GM18870 (cell line): ENCODE measurements at regions not wholly inside any gene's neighbourhood (a gene's known extent, or its start where the extent isn't known, plus 50 kb on each side); places are given as distances from the start of the nearest gene placed in this dataset.
"Not testable (repeated sequence)": the region's sequence is repeated elsewhere in the genome, so short reads cannot be mapped to it uniquely, and the experiment has no call there.

ENCODE experiments used
- ATAC-seq: cut with Tn5 transposase; IDR thresholded peaks from one replicate; pipeline ENCODE4 v1.9.1; 2021; ENCODE audit warnings: moderate library complexity; ENCODE audit not compliant: unreplicated experiment

GRCh38 chr13:73815796-73816195, 318.4 kb downstream of the KLF12 start:
- no peak for ATAC-seq

- ATAC-seq: no peak
Observed at GRCh38 chr13:73810647-73811046, 323.6 kb downstream of the KLF12 start.

- no peak for ATAC-seq
Observed at GRCh38 chr13:73809561-73809960, 324.6 kb downstream of the KLF12 start.

GRCh38 chr13:73808318-73808717, 325.9 kb downstream of the KLF12 start:
- ATAC-seq: no peak

GRCh38 chr13:73805326-73805958, 328.8 kb downstream of the KLF12 start:
- not testable (repeated sequence) for ATAC-seq

- no peak for ATAC-seq
Observed at GRCh38 chr13:73803997-73804396, 330.2 kb downstream of the KLF12 start.

GRCh38 chr13:73800011-73800410, 334.2 kb downstream of the KLF12 start:
- no peak for ATAC-seq

- no peak for ATAC-seq
Observed at GRCh38 chr13:73794755-73795154, 339.4 kb downstream of the KLF12 start.

GRCh38 chr13:73793361-73793760, 340.8 kb downstream of the KLF12 start:
- no peak for ATAC-seq

- ATAC-seq: no peak
Observed at GRCh38 chr13:73792796-73793195, 341.4 kb downstream of the KLF12 start.

- ATAC-seq: no peak
Observed at GRCh38 chr13:73782450-73783449, 351.5 kb downstream of the KLF12 start.

- ATAC-seq: no peak
Observed at GRCh38 chr13:73781384-73781783, 352.8 kb downstream of the KLF12 start.

- no peak for ATAC-seq
Observed at GRCh38 chr13:73779881-73780280, 354.3 kb downstream of the KLF12 start.

- no peak for ATAC-seq
Observed at GRCh38 chr13:73778242-73778864, 355.9 kb downstream of the KLF12 start.

GRCh38 chr13:73777134-73777533, 357.1 kb downstream of the KLF12 start:
- ATAC-seq: no peak

- no peak for ATAC-seq
Observed at GRCh38 chr13:73776151-73776785, 357.9 kb downstream of the KLF12 start.

GRCh38 chr13:73773168-73773549, 361.0 kb downstream of the KLF12 start:
- ATAC-seq: no peak

- no peak for ATAC-seq
Observed at GRCh38 chr13:73772449-73773167, 361.6 kb downstream of the KLF12 start.

GRCh38 chr13:73767747-73768315, 366.4 kb downstream of the KLF12 start:
- ATAC-seq: peak; percentile 16

GRCh38 chr13:73767191-73767741, 366.9 kb downstream of the KLF12 start:
- ATAC-seq: peak; percentile 36
